GM19397 (cell line): ENCODE measurements at regions not wholly inside any gene's neighbourhood (a gene's known extent, or its start where the extent isn't known, plus 50 kb on each side); places are given as distances from the start of the nearest gene placed in this dataset.

Experiments
- ATAC-seq: cut with Tn5 transposase; IDR thresholded peaks from one replicate; pipeline ENCODE4 v1.9.1; 2021; ENCODE audit warnings: mild to moderate bottlenecking, moderate library complexity; ENCODE audit not compliant: unreplicated experiment

GRCh38 chr3:107992976-107993684 lies 97.7 kb downstream of the CD47 start:
- ATAC-seq: no peak

- ATAC-seq: no peak
Measured at GRCh38 chr3:107990926-107991325, 99.9 kb downstream of the CD47 start.

- no peak for ATAC-seq
Measured at GRCh38 chr3:107990433-107990832, 100.4 kb downstream of the CD47 start.

DNA sequence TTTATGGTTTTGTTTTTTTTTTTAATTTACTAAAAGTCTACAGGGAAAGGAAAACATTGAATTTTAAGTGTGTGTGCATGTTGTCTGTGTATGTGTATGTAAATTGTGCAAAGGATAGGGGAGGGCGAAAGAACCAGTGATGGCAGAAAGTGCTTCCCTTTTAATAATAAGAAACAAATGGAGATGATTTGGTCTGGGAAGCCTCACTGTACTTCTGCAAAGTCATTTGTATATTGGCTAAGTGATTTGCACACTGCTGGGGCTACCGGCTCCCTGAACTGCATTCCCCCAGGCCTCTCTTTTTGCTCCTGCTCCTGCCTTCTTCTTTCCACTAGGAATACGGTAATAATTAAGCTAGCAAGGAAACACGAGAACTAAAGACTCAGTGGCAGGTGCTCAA lies 101.2 kb downstream of the CD47 start:
- ATAC-seq: no peak

DNA sequence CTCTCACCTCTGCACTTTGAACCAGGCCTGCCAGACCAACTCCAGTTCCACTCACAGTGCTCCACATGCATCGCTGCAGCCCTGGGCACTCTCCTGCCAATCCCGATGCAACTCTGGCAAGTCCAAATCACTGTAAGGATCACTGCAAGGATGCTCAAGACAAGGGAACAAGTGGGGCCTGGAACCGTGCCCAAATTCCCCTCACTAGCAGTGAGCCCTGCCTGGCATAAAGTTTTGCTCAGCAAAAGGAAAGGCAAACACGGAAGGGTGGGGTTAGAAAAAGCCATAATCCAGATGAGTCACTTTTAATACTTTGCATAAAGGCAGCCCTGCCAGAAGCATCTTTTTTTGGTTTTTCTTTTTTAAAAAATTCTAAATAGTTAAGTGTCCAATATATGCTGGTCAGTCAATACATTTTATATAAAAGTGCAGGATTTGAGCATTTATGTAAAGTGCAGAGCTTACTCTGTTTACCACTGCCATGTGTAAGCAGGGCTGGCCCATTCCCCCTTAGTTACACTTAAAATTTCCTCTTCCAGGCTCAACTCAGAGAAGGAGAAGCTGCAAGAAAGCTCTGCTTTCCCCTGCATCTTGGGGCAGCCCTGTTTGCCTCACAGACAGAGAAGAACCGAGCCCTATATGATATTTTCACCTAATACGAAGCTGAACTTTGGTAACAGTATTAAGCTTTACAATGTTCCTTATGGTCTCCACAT lies 102.2 kb downstream of the CD47 start:
- ATAC-seq: no peak

DNA sequence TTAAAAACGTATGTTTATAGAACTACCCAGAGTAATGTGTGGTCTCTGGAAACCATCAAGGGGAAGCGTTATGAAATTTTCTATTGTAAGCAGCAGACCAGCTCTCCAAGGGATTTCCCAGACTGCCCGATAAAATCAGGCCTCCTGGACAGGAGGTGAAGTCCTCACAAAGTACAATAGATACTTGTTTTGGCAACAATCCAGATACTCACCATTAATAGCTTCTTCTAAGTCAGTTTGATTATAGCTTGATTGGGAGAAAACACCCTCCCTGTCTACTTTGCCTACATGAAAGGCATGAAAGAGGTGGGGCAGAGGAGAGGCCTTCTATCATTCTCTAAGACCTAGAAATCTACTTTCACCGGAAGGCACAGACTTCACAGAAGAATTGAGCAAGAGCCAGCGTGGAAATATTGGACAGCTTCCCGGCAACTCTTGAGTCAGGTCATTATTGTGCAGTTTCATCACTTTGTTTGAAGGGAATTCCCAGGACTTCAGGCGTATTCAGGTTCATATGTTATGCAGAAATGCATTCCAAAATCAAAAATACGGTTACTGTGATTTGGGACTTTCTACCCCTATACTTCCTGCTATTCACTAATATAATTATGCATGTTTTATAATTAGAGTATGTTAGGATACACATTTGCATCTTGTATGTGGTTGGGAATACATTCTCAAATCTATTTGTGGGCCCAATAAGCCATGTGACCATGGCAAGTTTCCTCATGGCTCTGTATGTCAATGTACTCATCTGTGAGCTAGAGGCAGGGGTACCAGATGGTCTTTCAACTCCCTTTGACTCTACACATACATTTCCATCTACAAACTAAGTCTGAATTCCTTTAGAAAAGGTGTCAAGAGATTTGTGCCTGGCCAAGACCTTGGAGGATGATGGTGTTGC lies 103.5 kb downstream of the CD47 start:
- no peak for ATAC-seq

DNA sequence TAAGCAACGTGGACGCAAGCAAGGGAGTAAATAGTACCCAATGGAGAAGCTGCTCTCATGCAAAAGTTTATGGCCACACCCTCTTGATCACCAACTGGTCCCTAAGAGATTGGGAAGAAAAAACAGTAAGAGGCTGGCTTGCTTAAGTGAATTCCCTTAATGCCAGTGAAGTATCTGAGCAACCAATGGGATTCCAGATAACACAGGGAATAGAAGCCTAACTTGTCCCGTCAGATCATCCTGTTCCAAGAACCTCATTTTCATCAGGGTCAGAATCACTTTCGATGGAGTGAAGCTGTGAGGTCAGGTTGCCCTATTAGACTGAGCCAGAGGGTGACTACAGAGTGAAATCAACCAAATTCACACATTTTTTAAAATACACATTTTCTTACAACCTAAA lies 104.3 kb downstream of the CD47 start:
- no peak for ATAC-seq

- peak; percentile 97 for ATAC-seq
Measured at GRCh38 chr3:107985496-107985895, 105.3 kb downstream of the CD47 start.

GRCh38 chr3:107983247-107983646 lies 107.6 kb downstream of the CD47 start:
- no peak for ATAC-seq

DNA sequence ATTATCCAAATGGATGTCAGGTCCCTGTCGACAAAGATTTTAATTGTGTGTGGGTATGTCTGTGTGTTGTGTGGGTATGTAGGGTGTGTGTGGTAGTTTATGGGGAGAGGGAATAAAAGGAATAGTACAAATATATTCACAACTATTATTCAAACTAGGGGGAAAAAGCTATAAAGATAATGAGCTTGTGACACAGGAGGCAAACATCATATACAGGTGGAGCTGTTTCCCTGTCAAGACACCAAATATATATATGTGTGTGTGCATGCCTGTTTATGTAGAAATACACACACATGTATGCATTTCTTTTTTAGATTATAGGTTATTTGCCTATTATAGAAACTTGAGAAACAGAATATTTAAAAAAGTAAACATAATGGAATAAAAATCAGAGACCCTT lies 108.7 kb downstream of the CD47 start:
- no peak for ATAC-seq

GRCh38 chr3:107981471-107982111 lies 109.2 kb downstream of the CD47 start:
- ATAC-seq: no peak

GRCh38 chr3:107979538-107979937 lies 111.3 kb downstream of the CD47 start:
- no peak for ATAC-seq

DNA sequence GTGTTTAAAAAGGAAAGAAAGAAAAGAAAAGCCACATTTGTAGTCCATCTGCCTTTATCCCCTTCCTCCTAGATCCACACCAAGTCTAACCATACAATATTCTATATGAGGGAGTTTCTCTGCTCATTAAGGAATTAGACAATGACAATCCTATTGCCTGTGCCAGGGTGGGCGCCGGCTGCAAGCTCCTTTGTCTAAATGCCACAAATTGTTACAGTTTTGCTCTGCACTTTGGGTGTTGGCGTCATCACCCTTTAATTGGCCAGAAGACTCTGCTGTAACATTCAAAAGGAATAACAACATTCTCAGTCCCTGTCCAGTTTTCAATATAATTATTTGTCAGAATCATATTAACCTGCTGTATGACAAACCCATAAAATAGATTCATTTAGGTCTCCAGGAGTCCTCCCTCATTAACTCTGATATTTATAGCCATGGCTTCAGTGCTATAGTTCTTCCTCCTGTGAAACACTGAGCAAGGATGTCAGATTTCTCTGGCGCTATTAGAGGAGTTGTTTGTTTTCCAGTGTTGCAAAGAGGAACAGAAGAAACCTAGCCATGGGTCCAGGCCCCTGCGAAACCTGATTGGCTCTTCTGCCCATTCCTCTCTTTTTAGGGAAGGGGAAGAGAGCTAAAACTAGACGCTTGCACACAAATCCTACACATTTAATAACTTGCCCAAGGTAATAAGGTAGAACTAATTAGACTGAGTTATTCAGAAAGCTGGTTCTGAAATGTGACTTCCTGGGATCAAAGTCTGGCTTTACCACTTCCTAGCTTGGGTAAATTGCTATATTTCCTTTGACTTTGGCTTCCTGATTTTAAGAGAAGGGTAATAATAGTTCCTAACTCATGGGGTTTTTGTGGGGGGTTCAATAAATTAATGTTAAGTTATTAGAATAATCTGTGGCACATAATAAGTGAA lies 112.4 kb downstream of the CD47 start:
- ATAC-seq: no peak

DNA sequence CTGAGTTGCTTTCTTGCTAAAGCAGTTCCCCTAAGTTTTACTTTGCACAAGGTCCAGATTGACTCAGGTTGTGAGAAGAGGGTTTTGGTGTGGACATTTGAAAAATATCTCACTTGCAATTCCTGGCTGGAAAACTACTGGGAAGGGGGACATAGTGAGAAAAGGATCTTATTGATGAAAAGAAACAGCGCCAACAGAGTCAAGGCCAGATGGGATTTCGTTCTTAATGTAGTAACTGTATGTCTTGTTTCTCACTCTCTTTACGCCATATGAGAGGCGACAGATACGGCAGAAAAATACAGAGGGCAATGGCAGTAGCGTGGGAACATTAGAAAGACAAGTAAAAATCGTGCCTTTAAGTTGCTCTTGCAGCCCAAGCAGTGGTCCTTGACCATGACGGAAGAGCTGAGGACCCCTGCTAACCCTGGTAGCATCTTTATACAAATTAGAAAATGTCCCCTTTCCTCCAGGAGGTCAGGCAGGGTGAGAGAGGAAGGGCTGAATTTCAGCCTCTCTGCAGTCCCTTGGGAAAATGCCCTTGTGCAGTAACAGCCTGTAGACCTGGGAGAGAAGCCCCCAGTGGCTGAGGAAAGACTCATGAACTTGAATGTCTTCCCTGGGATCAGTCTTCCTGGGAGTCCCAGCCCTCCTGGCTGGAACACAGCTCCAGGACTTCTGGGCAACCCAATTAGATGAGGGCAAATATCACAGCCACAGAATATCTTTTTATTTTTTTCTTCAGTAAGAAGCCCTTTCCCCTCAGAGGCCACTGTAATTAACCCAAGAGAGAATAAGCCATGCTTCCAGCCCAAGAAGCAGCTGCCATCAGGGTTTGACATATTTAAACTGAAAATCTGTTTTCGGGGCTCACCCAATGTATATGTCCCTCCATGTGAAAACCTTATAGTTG lies 113.4 kb downstream of the CD47 start:
- no peak for ATAC-seq

DNA sequence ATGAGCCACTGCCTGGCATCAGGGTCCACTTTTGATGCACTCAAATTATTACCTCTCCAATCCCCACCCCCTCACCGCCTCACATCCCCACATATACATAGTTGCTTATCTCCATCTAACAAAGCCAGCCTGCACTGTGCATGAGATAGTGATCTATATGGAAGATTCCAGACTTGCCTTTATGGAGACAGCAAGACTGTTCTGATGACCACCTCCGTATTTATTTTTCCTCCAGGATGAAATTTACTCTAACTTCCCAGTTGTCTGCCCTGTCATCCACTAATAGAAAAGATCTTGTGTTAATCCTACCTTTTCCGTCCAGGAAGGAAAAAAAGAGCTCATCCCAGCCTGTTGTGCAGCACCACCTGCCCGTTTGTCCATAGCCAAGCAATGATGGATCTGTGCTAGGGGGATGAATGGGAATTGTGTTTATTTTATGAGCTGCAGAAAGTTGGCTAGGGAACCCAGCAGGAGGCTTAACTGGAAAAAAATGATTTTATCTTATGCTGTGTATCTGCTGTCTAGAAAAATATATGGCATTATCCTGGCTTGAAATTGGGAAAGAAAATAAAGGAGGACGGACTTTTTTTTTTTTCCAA lies 114.5 kb downstream of the CD47 start:
- ATAC-seq: no peak

DNA sequence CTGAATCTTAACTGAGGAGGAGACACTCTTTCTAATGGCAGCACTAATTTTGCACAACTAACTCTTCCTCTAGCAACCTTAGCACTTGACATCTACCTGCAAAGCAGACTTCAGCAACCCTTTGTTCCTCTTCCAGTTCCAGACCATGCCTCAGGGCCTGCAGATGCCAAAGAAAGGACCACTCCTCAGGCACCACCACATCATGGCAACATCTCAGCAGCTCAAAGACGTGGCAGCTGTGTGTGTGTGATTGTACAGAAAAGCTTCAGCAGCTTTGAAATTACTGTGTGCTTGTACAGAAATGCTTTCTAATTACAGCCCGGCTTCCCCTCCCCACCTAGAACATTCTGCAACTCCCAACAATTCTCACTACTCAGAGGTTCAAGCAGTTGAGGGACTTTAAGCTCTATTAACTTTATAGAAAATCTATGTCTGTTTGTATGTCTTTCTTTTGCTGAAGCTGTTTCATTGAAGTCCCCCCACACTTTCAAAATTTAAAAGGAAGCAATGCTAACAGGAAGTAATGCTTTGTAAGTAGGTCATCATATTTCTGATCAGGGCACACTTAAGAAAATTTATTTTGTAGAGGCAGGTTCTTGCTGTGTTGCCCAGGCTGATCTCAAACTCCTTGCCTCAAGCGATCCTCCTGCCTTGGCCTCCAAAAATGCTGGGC lies 115.2 kb downstream of the CD47 start:
- ATAC-seq: no peak

GRCh38 chr3:107973961-107974360 lies 116.9 kb downstream of the CD47 start:
- no peak for ATAC-seq

DNA sequence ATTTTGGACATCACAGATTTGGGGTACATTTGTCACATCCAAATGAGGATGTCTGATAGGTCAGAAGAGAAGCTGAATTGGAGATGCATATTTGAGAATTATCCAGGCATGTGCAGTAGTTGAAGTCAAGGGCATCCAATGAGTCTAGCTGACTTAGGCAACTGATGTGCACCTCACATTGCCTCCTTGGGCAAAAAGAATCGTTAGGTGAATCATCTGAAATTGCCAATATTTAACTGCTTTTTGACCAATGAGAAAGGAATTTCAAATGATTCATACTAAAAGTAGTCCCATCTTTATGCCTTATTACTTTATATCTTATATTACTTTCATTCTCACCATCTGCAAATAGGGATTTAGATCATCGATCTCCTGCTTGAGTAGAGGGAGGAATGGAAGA lies 117.7 kb downstream of the CD47 start:
- no peak for ATAC-seq
